ENCODE measurements at regions not wholly inside any gene's neighbourhood (a gene's known extent, or its start where the extent isn't known, plus 50 kb on each side); places are given as distances from the start of the nearest gene placed in this dataset.
A peak's percentile ranks its signal among the peaks of the same experiment; 100 is the strongest.

GRCh38 chr6:56760842-56761241 lies 118.2 kb upstream of the DST start:
- Histone ChIP-seq H3K4me1 (peaks cover 50 to 68% (median 55%) of the 10 kb centered on the region in 4 donors), H3K9me3 (no peaks in the 10 kb centered on the region), H3K27ac (replicated peaks in 1 of 4) (no peak overlapping the region), H3K4me3 (no peak overlapping the region), H3K27me3 (no peaks in the 10 kb centered on the region), H3K36me3 (no peaks in the 10 kb centered on the region)
- intact Hi-C loops (cut with DNase I) = loop anchor here (5.0 kb wide), 1 partner anchor 81 kb away; no protein-coding TSS in a partner anchor
- no peak for TF ChIP-seq CTCF (IDR thresholded peaks at IDR 0.05)
- no peak for TF ChIP-seq POLR2AphosphoS5 (IDR thresholded peaks at IDR 0.05)
- no peak for TF ChIP-seq POLR2A (IDR thresholded peaks at IDR 0.05; ENCODE audit: low read depth)
- no peak for TF ChIP-seq EP300 (IDR thresholded peaks at IDR 0.05)
- no peak for DNase-seq (ENCODE audit: extremely low spot score)
- WGBS = 86% methylated on average over 1 of the region's 1 CpG

- H3K4me3 ChIP-seq = no peak overlapping the region
- peaks cover 44 to 68% (median 52%) of the 10 kb centered on the region in 4 donors for H3K4me1 ChIP-seq
- H3K27ac ChIP-seq (replicated peaks in 1 of 4) = no peak overlapping the region
- no peaks in the 10 kb centered on the region for H3K36me3 ChIP-seq
- H3K9me3 ChIP-seq = no peaks in the 10 kb centered on the region
- H3K27me3 ChIP-seq = no peaks in the 10 kb centered on the region
- WGBS = 69% methylated on average over 2 of the region's 2 CpGs
- no peak for DNase-seq (ENCODE audit: extremely low spot score)
- intact Hi-C loops (cut with DNase I) = loop anchor here (5.0 kb wide), 2 partner anchors 52 to 122 kb away; no protein-coding TSS in a partner anchor
- no peak for TF ChIP-seq POLR2AphosphoS5 (IDR thresholded peaks at IDR 0.05)
- no peak for TF ChIP-seq CTCF (IDR thresholded peaks at IDR 0.05)
- TF ChIP-seq POLR2A (IDR thresholded peaks at IDR 0.05; ENCODE audit: low read depth) = no peak
- TF ChIP-seq EP300 (IDR thresholded peaks at IDR 0.05) = no peak
Measured at GRCh38 chr6:56759521-56759920, 116.8 kb upstream of the DST start.

GRCh38 chr6:56758553-56758952 lies 115.9 kb upstream of the DST start:
- no peaks in the 10 kb centered on the region for H3K9me3 ChIP-seq
- H3K4me3 ChIP-seq = no peak overlapping the region
- peaks cover 37 to 67% (median 49%) of the 10 kb centered on the region in 4 donors for H3K4me1 ChIP-seq
- 86% methylated on average over 1 of the region's 2 CpGs for WGBS
- no peak overlapping the region for H3K27ac ChIP-seq (replicated peaks in 1 of 4)
- H3K27me3 ChIP-seq = no peaks in the 10 kb centered on the region
- no peaks in the 10 kb centered on the region for H3K36me3 ChIP-seq
- DNase-seq (ENCODE audit: extremely low spot score) = no peak
- TF ChIP-seq POLR2A (IDR thresholded peaks at IDR 0.05; ENCODE audit: low read depth) = no peak
- no peak for TF ChIP-seq POLR2AphosphoS5 (IDR thresholded peaks at IDR 0.05)
- no peak for TF ChIP-seq CTCF (IDR thresholded peaks at IDR 0.05)
- TF ChIP-seq EP300 (IDR thresholded peaks at IDR 0.05) = no peak
- intact Hi-C loops (cut with DNase I) = loop anchor here (5.0 kb wide), 2 partner anchors 51 to 121 kb away; no protein-coding TSS in a partner anchor

- H3K27ac ChIP-seq (replicated peaks in 1 of 4) = no peak overlapping the region
- intact Hi-C loops (cut with DNase I) = loop anchor here (5.0 kb wide), 2 partner anchors 51 to 121 kb away; no protein-coding TSS in a partner anchor
- no peak overlapping the region for H3K4me3 ChIP-seq
- no peak for TF ChIP-seq POLR2A (IDR thresholded peaks at IDR 0.05; ENCODE audit: low read depth)
- no peak for TF ChIP-seq EP300 (IDR thresholded peaks at IDR 0.05)
- TF ChIP-seq POLR2AphosphoS5 (IDR thresholded peaks at IDR 0.05) = no peak
- TF ChIP-seq CTCF (IDR thresholded peaks at IDR 0.05) = no peak
- no peaks in the 10 kb centered on the region for H3K27me3 ChIP-seq
- no peaks in the 10 kb centered on the region for H3K36me3 ChIP-seq
- DNase-seq (ENCODE audit: extremely low spot score) = no peak
- H3K4me1 ChIP-seq = peaks cover 36 to 67% (median 49%) of the 10 kb centered on the region in 4 donors
- no peaks in the 10 kb centered on the region for H3K9me3 ChIP-seq
Measured at GRCh38 chr6:56758120-56758519, 115.4 kb upstream of the DST start.

GRCh38 chr6:56757588-56757984 lies 114.9 kb upstream of the DST start:
- no peaks in the 10 kb centered on the region for H3K27me3 ChIP-seq
- DNase-seq (ENCODE audit: extremely low spot score) = no peak
- H3K36me3 ChIP-seq = no peaks in the 10 kb centered on the region
- intact Hi-C loops (cut with DNase I) = loop anchor here (5.0 kb wide), 2 partner anchors 50 to 120 kb away; no protein-coding TSS in a partner anchor
- WGBS = 53% methylated on average over 1 of the region's 1 CpG
- no peak overlapping the region for H3K4me3 ChIP-seq
- H3K9me3 ChIP-seq = no peaks in the 10 kb centered on the region
- peaks cover 38 to 65% (median 51%) of the 10 kb centered on the region in 4 donors for H3K4me1 ChIP-seq
- TF ChIP-seq CTCF (IDR thresholded peaks at IDR 0.05) (peak; percentile 31 to 60 (median 38)), EP300 (IDR thresholded peaks at IDR 0.05) (no peak)
- H3K27ac ChIP-seq (replicated peaks in 1 of 4) = peak overlapping the region in 2 of 4 donors; percentile 10 to 16
